Upper lobe of left lung (tissue), 6 donors: ENCODE measurements at regions not wholly inside any gene's neighbourhood (a gene's known extent, or its start where the extent isn't known, plus 50 kb on each side); places are given as distances from the start of the nearest gene placed in this dataset.

ENCODE experiments used
- ATAC-seq, 2 donors: fragments of 200-7000 bp; cut with Tn5 transposase; one replicate each; pipeline ENCODE4 v1.9.1; 2022; ENCODE audit warnings: mild to moderate bottlenecking in 2 of 2, moderate library complexity in 2 of 2; ENCODE audit not compliant: low FRiP score in 2 of 2
- DNase-seq, 2 donors: peaks; one replicate each; pipeline ENCODE4 v3.0.0-alpha.2; 2019 to 2020
- H3K27ac ChIP-seq, 4 donors: fragments of 200-600 bp; sonication (generic); one replicate each; pipeline ENCODE4 v1.5.1; 2016 to 2019
- H3K27me3 ChIP-seq, 4 donors: fragments of 200-600 bp; sonication (generic); one replicate each; pipeline ENCODE4 v1.5.1; 2017 to 2019
- H3K36me3 ChIP-seq, 4 donors: fragments of 200-600 bp; sonication (generic); one replicate each; pipeline ENCODE4 v1.5.1; 2016 to 2019
- H3K4me1 ChIP-seq, 4 donors: fragments of 200-600 bp; sonication (generic); one replicate each; pipeline ENCODE4 v1.5.1; 2018 to 2019
- H3K4me3 ChIP-seq, 4 donors: fragments of 200-600 bp; sonication (generic); one replicate each; pipeline ENCODE4 v1.5.1; 2017 to 2019; ENCODE audit warnings: mild to moderate bottlenecking in 2 of 4, moderate library complexity in 1 of 4
- H3K9me3 ChIP-seq, 4 donors: fragments of 200-600 bp; sonication (generic); one replicate each; pipeline ENCODE4 v1.5.1; 2018 to 2019
- CTCF ChIP-seq, 6 experiments: fragments of 450-650 bp in 4 of 6; fragments of 200-600 bp in 2 of 6; sonication (generic) in 2 of 6; IDR thresholded peaks; one replicate each; pipeline ENCODE4 v1.5.1; 2016 to 2019; ENCODE audit warnings: antibody characterized with exemption in 6 of 6
- EP300 ChIP-seq, 4 donors: sonication (generic); formaldehyde crosslinking; IDR thresholded peaks; one replicate each; pipeline ENCODE4 v1.5.1; 2017; ENCODE audit warnings: antibody characterized with exemption in 4 of 4, control low read depth in 2 of 4
- POLR2A ChIP-seq, 4 donors: fragments of 450-650 bp; IDR thresholded peaks; one replicate each; pipeline ENCODE4 v1.5.1; 2016 to 2017; ENCODE audit warnings: antibody characterized with exemption in 4 of 4, mild to moderate bottlenecking in 2 of 4
- POLR2AphosphoS5 ChIP-seq, 2 donors: sonication (generic); formaldehyde crosslinking; IDR thresholded peaks; one replicate each; pipeline ENCODE4 v1.5.1; 2017; ENCODE audit warnings: antibody characterized with exemption in 2 of 2
- WGBS, 2 donors: methylation state at CpG; one replicate each; pipeline ENCODE4 v1.1.5; 2017 to 2018; 5-methylcytosine and 5-hydroxymethylcytosine counted together
- donor health status: DM: no; HTN: no; CAD: no; lungs with moderate emphysema.
- donor health status: DM: no; HTN: yes; CAD: no; lungs with severe emphysema.

- TF ChIP-seq POLR2A (IDR thresholded peaks at IDR 0.05) (no peak), CTCF (IDR thresholded peaks at IDR 0.05) (no peak), POLR2AphosphoS5 (IDR thresholded peaks at IDR 0.05) (no peak), EP300 (IDR thresholded peaks at IDR 0.05) (no peak)
- no peak overlapping the region for H3K27ac ChIP-seq
- no peak overlapping the region for H3K4me3 ChIP-seq
- H3K9me3 ChIP-seq = no peaks in the 10 kb centered on the region
- H3K36me3 ChIP-seq = no peaks in the 10 kb centered on the region
- DNase-seq = no peak
- H3K27me3 ChIP-seq = no peaks in the 10 kb centered on the region
- H3K4me1 ChIP-seq = no peaks in the 10 kb centered on the region
- WGBS, 2 donors = 83 to 88% methylated on average over 3 of the region's 3 CpGs
- ATAC-seq = no peak
Observed at GRCh38 chr7:25879799-25880198, 272.2 kb upstream of the NFE2L3 start.

GRCh38 chr7:25881317-25882037, 270.5 kb upstream of the NFE2L3 start:
- 72 to 76% methylated on average over 14 of the region's 14 CpGs for WGBS, 2 donors
- no peak for TF ChIP-seq EP300 (IDR thresholded peaks at IDR 0.05)
- TF ChIP-seq CTCF (IDR thresholded peaks at IDR 0.05) = no peak
- TF ChIP-seq POLR2A (IDR thresholded peaks at IDR 0.05) = no peak
- TF ChIP-seq POLR2AphosphoS5 (IDR thresholded peaks at IDR 0.05) = no peak
- Histone ChIP-seq H3K27me3 (no peaks in the 10 kb centered on the region), H3K9me3 (no peaks in the 10 kb centered on the region), H3K4me1 (no peaks in the 10 kb centered on the region), H3K36me3 (no peaks in the 10 kb centered on the region), H3K4me3 (no peak overlapping the region), H3K27ac (no peak overlapping the region)
- DNase-seq (no peak), ATAC-seq (no peak)

- Histone ChIP-seq H3K27ac (no peak overlapping the region), H3K27me3 (no peaks in the 10 kb centered on the region), H3K36me3 (no peaks in the 10 kb centered on the region), H3K4me1 (no peaks in the 10 kb centered on the region), H3K4me3 (no peak overlapping the region), H3K9me3 (no peaks in the 10 kb centered on the region)
- 75 to 77% methylated on average over 13 of the region's 13 CpGs for WGBS, 2 donors
- ATAC-seq (no peak), DNase-seq (no peak)
- TF ChIP-seq POLR2AphosphoS5 (IDR thresholded peaks at IDR 0.05) (no peak), EP300 (IDR thresholded peaks at IDR 0.05) (no peak), CTCF (IDR thresholded peaks at IDR 0.05) (no peak), POLR2A (IDR thresholded peaks at IDR 0.05) (no peak)
Observed at GRCh38 chr7:25882151-25882773, 269.7 kb upstream of the NFE2L3 start.

- Histone ChIP-seq H3K4me1 (no peaks in the 10 kb centered on the region), H3K27ac (no peak overlapping the region), H3K27me3 (no peaks in the 10 kb centered on the region), H3K36me3 (no peaks in the 10 kb centered on the region), H3K4me3 (no peak overlapping the region), H3K9me3 (no peaks in the 10 kb centered on the region)
- no peak for ATAC-seq
- DNase-seq = no peak
- WGBS, 2 donors = 83 to 90% methylated on average over 13 of the region's 13 CpGs
- TF ChIP-seq POLR2A (IDR thresholded peaks at IDR 0.05) = no peak
- no peak for TF ChIP-seq CTCF (IDR thresholded peaks at IDR 0.05)
- TF ChIP-seq POLR2AphosphoS5 (IDR thresholded peaks at IDR 0.05) = no peak
- no peak for TF ChIP-seq EP300 (IDR thresholded peaks at IDR 0.05)
Observed at GRCh38 chr7:25884265-25884828, 267.7 kb upstream of the NFE2L3 start.
